BE2C (cell line): ENCODE measurements at regions not wholly inside any gene's neighbourhood (a gene's known extent, or its start where the extent isn't known, plus 50 kb on each side); places are given as distances from the start of the nearest gene placed in this dataset.

Source experiments
- DNase-seq: peaks from one replicate; pipeline ENCODE4 v3.0.0-alpha.2; 2020
- H3K27me3 ChIP-seq: fragments of 250-450 bp; sonication (Bioruptor Pico); 2 replicates; pipeline ENCODE4 v1.5.1; 2020; ENCODE audit warnings: mild to moderate bottlenecking
- H3K36me3 ChIP-seq: fragments of 250-450 bp; sonication (Bioruptor Pico); 2 replicates; pipeline ENCODE4 v1.5.1; 2020; ENCODE audit warnings: mild to moderate bottlenecking
- H3K4me1 ChIP-seq: fragments of 250-450 bp; sonication (Bioruptor Pico); 2 replicates; pipeline ENCODE4 v1.5.1; 2020
- H3K4me3 ChIP-seq: 2 replicates; pipeline ENCODE4 v1.5.1; 2011; ENCODE audit warnings: low read depth, low read length
- H3K9me3 ChIP-seq: fragments of 250-450 bp; sonication (Bioruptor Pico); 2 replicates; pipeline ENCODE4 v1.5.1; 2020
- CTCF ChIP-seq: IDR thresholded peaks from 2 replicates; pipeline ENCODE4 v1.5.1; 2012; ENCODE audit warnings: mild to moderate bottlenecking, low read depth, low read length

- no peaks in the 10 kb centered on the region for H3K4me1 ChIP-seq
- no peaks in the 10 kb centered on the region for H3K36me3 ChIP-seq
- H3K27me3 ChIP-seq: no peaks in the 10 kb centered on the region
- H3K9me3 ChIP-seq: no peaks in the 10 kb centered on the region
- DNase-seq: no peak
- no peak overlapping the region for H3K4me3 ChIP-seq
- no peak for TF ChIP-seq CTCF
These were observed 59.8 kb downstream of the ATOH1 start for GRCh38 chr4:93888308-93888707.

GRCh38 chr4:93888768-93889167 lies 60.2 kb downstream of the ATOH1 start:
- no peaks in the 10 kb centered on the region for H3K9me3 ChIP-seq
- no peaks in the 10 kb centered on the region for H3K4me1 ChIP-seq
- no peaks in the 10 kb centered on the region for H3K27me3 ChIP-seq
- TF ChIP-seq CTCF: no peak
- no peak overlapping the region for H3K4me3 ChIP-seq
- no peak for DNase-seq
- no peaks in the 10 kb centered on the region for H3K36me3 ChIP-seq

- no peak for DNase-seq
- H3K4me1 ChIP-seq: no peaks in the 10 kb centered on the region
- H3K36me3 ChIP-seq: no peaks in the 10 kb centered on the region
- no peak for TF ChIP-seq CTCF
- no peak overlapping the region for H3K4me3 ChIP-seq
- H3K27me3 ChIP-seq: no peaks in the 10 kb centered on the region
- no peaks in the 10 kb centered on the region for H3K9me3 ChIP-seq
These were observed 62.7 kb downstream of the ATOH1 start for GRCh38 chr4:93891244-93891643.

GRCh38 chr4:93894995-93895394 lies 66.4 kb downstream of the ATOH1 start:
- Histone ChIP-seq H3K4me1 (no peaks in the 10 kb centered on the region), H3K9me3 (no peaks in the 10 kb centered on the region), H3K4me3 (no peak overlapping the region), H3K27me3 (no peaks in the 10 kb centered on the region), H3K36me3 (no peaks in the 10 kb centered on the region)
- DNase-seq: no peak
- no peak for TF ChIP-seq CTCF

GRCh38 chr4:93896516-93896915 lies 68.0 kb downstream of the ATOH1 start:
- Histone ChIP-seq H3K4me1 (no peaks in the 10 kb centered on the region), H3K36me3 (no peaks in the 10 kb centered on the region), H3K4me3 (no peak overlapping the region), H3K27me3 (no peaks in the 10 kb centered on the region), H3K9me3 (no peaks in the 10 kb centered on the region)
- no peak for TF ChIP-seq CTCF
- DNase-seq: no peak

- H3K36me3 ChIP-seq: no peaks in the 10 kb centered on the region
- no peak for DNase-seq
- no peaks in the 10 kb centered on the region for H3K4me1 ChIP-seq
- H3K9me3 ChIP-seq: no peaks in the 10 kb centered on the region
- H3K27me3 ChIP-seq: no peaks in the 10 kb centered on the region
- H3K4me3 ChIP-seq: no peak overlapping the region
- peak; percentile 49 for TF ChIP-seq CTCF
These were observed 69.0 kb downstream of the ATOH1 start for GRCh38 chr4:93897559-93897958.
